ENCODE measurements at regions not wholly inside any gene's neighbourhood (a gene's known extent, or its start where the extent isn't known, plus 50 kb on each side); places are given as distances from the start of the nearest gene placed in this dataset.

GRCh38 chr1:29719253-29719652 lies 482.9 kb downstream of the PTPRU start:
- Histone ChIP-seq H3K4me3 (no peak overlapping the region), H3K27ac (ENCODE audit: low read depth in 1 of 2, low read length in 1 of 2) (no peak overlapping the region), H3K4me1 (ENCODE audit: control insufficient read depth in 5 of 5, insufficient read depth in 5 of 5, low read length in 5 of 5) (no peaks in the 10 kb centered on the region), H3K9me3 (ENCODE audit: control insufficient read depth in 4 of 4, insufficient read depth in 3 of 4, low read length in 3 of 4) (peaks cover 0 to 35% (median 7%) of the 10 kb centered on the region in 4 donors), H3K27me3 (ENCODE audit: control insufficient read depth in 3 of 3, insufficient read depth in 3 of 3, low read length in 2 of 3) (no peaks in the 10 kb centered on the region), H3K9ac (ENCODE audit: insufficient read depth in 1 of 2, low read length in 2 of 2) (no peak overlapping the region), H3K36me3 (ENCODE audit: control insufficient read depth in 4 of 4, insufficient read depth in 4 of 4, low read length in 4 of 4) (no peaks in the 10 kb centered on the region)
- DNase-seq (no peak), ATAC-seq (ENCODE audit: insufficient read depth, low FRiP score) (no peak)
- 46 to 56% methylated on average over 4 of the region's 4 CpGs for WGBS, 2 donors
- no peak for TF ChIP-seq CTCF (IDR thresholded peaks at IDR 0.05; ENCODE audit: control extremely low read depth, extremely low read depth)

GRCh38 chr1:29718791-29719190 lies 482.5 kb downstream of the PTPRU start:
- TF ChIP-seq CTCF (IDR thresholded peaks at IDR 0.05; ENCODE audit: control extremely low read depth, extremely low read depth), result no peak
- no peak overlapping the region for H3K4me3 ChIP-seq
- no peaks in the 10 kb centered on the region for H3K4me1 ChIP-seq (ENCODE audit: control insufficient read depth in 5 of 5, insufficient read depth in 5 of 5, low read length in 5 of 5)
- DNase-seq (no peak), ATAC-seq (ENCODE audit: insufficient read depth, low FRiP score) (no peak)
- H3K9ac ChIP-seq (ENCODE audit: insufficient read depth in 1 of 2, low read length in 2 of 2), result no peak overlapping the region
- H3K27ac ChIP-seq (ENCODE audit: low read depth in 1 of 2, low read length in 1 of 2), result no peak overlapping the region
- no peaks in the 10 kb centered on the region for H3K36me3 ChIP-seq (ENCODE audit: control insufficient read depth in 4 of 4, insufficient read depth in 4 of 4, low read length in 4 of 4)
- peaks cover 0 to 33% (median 7%) of the 10 kb centered on the region in 4 donors for H3K9me3 ChIP-seq (ENCODE audit: control insufficient read depth in 4 of 4, insufficient read depth in 3 of 4, low read length in 3 of 4)
- H3K27me3 ChIP-seq (ENCODE audit: control insufficient read depth in 3 of 3, insufficient read depth in 3 of 3, low read length in 2 of 3), result no peaks in the 10 kb centered on the region

- 79 to 81% methylated on average over 6 of the region's 6 CpGs for WGBS, 2 donors
Observed at GRCh38 chr1:29716306-29716705, 480.0 kb downstream of the PTPRU start.

More at GRCh38 chr1:29716306-29716705, 480.0 kb downstream of the PTPRU start:
- DNase-seq (no peak), ATAC-seq (ENCODE audit: insufficient read depth, low FRiP score) (no peak)
- Histone ChIP-seq H3K27me3 (ENCODE audit: control insufficient read depth in 3 of 3, insufficient read depth in 3 of 3, low read length in 2 of 3) (no peaks in the 10 kb centered on the region), H3K9me3 (ENCODE audit: control insufficient read depth in 4 of 4, insufficient read depth in 3 of 4, low read length in 3 of 4) (peaks cover 0 to 10% (median 0%) of the 10 kb centered on the region in 4 donors), H3K9ac (ENCODE audit: insufficient read depth in 1 of 2, low read length in 2 of 2) (no peak overlapping the region), H3K4me3 (no peak overlapping the region), H3K36me3 (ENCODE audit: control insufficient read depth in 4 of 4, insufficient read depth in 4 of 4, low read length in 4 of 4) (no peaks in the 10 kb centered on the region), H3K27ac (ENCODE audit: low read depth in 1 of 2, low read length in 1 of 2) (no peak overlapping the region), H3K4me1 (ENCODE audit: control insufficient read depth in 5 of 5, insufficient read depth in 5 of 5, low read length in 5 of 5) (no peaks in the 10 kb centered on the region)
- no peak for TF ChIP-seq CTCF (IDR thresholded peaks at IDR 0.05; ENCODE audit: control extremely low read depth, extremely low read depth)
